Hepatocyte (in vitro differentiated cells): ENCODE measurements at regions not wholly inside any gene's neighbourhood (a gene's known extent, or its start where the extent isn't known, plus 50 kb on each side); places are given as distances from the start of the nearest gene placed in this dataset.

Experiments
- DNase-seq: peaks from one replicate; pipeline ENCODE4 v3.0.0-alpha.2; 2016; ENCODE audit warnings: low spot score
- H2AFZ ChIP-seq: fragments of 200-600 bp; sonication (generic); 2 replicates; pipeline ENCODE4 v1.6.0; 2016; ENCODE audit warnings: antibody characterized with exemption, mild to moderate bottlenecking
- H3K27ac ChIP-seq: fragments of 200-600 bp; sonication (generic); 2 replicates; pipeline ENCODE4 v1.5.1; 2016; ENCODE audit warnings: mild to moderate bottlenecking
- H3K27me3 ChIP-seq: fragments of 200-600 bp; sonication (generic); 2 replicates; pipeline ENCODE4 v1.6.1; 2016
- H3K36me3 ChIP-seq: fragments of 200-600 bp; sonication (generic); replicated peaks from 2 replicates; pipeline ENCODE4 v1.5.1; 2016; ENCODE audit warnings: low read depth; ENCODE audit not compliant: insufficient read depth
- H3K4me1 ChIP-seq: fragments of 200-600 bp; sonication (generic); 2 replicates; pipeline ENCODE4 v1.5.1; 2016; ENCODE audit warnings: mild to moderate bottlenecking, moderate library complexity; ENCODE audit not compliant: insufficient read depth
- H3K4me2 ChIP-seq: fragments of 200-600 bp; sonication (generic); 2 replicates; pipeline ENCODE4 v1.6.0; 2016
- H3K4me3 ChIP-seq: fragments of 200-600 bp; sonication (generic); 2 replicates; pipeline ENCODE4 v1.5.1; 2016; ENCODE audit warnings: mild to moderate bottlenecking
- H3K79me2 ChIP-seq: fragments of 200-600 bp; sonication (generic); 2 replicates; pipeline ENCODE4 v1.6.0; 2017; ENCODE audit warnings: mild to moderate bottlenecking
- H3K9me2 ChIP-seq: fragments of 200-600 bp; sonication (generic); replicated peaks from 2 replicates; pipeline ENCODE4 v1.6.0; 2017; ENCODE audit warnings: mild to moderate bottlenecking; ENCODE audit not compliant: insufficient read depth
- H3K9me3 ChIP-seq: fragments of 200-600 bp; sonication (generic); 2 replicates; pipeline ENCODE4 v1.5.1; 2016; ENCODE audit warnings: low read depth, mild to moderate bottlenecking
- H4K20me1 ChIP-seq: fragments of 200-600 bp; sonication (generic); 2 replicates; pipeline ENCODE4 v1.6.0; 2016; ENCODE audit warnings: mild to moderate bottlenecking; ENCODE audit not compliant: insufficient read depth, poor library complexity, severe bottlenecking
- EZH2 ChIP-seq: fragments of 200-600 bp; sonication (generic); IDR thresholded peaks from 2 replicates; pipeline ENCODE4 v1.6.1; 2016; ENCODE audit warnings: antibody characterized with exemption, mild to moderate bottlenecking, borderline replicate concordance
- EZH2phosphoT487 ChIP-seq: fragments of 200-600 bp; sonication (generic); IDR thresholded peaks from one replicate; pipeline ENCODE4 v1.6.1; 2018; ENCODE audit warnings: antibody characterized with exemption, mild to moderate bottlenecking, low read depth, moderate library complexity; ENCODE audit not compliant: unreplicated experiment, severe bottlenecking
- WGBS: methylation state at CpG from one replicate; pipeline ENCODE4 v1.1.6; 2016; ENCODE audit warnings: low lambda C conversion rate; ENCODE audit errors: missing lambda C conversion rate; 5-methylcytosine and 5-hydroxymethylcytosine counted together
- TF ChIP-seq, protein P1 (sequence below): fragments of 200-600 bp; sonication (generic); IDR thresholded peaks from 2 replicates; pipeline ENCODE4 v1.5.1; 2016; ENCODE audit warnings: antibody characterized with exemption, mild to moderate bottlenecking; ENCODE audit not compliant: poor library complexity

DNA sequence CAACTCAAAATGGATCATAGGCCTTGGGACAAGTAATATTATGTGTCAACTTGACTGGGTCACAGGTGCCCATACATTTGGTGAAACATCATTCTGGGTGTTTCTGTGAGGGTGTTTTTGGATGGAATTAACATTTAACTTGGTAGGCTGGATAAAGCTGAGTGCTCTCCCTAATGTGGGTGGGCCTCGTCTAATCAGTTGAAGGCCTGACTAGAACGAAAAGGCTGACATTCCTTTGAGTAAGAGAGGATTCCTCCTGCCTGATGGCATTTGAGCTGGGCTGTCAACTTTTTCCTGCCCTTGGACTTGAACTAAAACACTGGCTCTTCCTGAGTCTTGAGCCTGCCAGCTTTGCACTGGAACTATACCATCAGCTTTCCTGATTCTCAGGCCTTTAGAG is 93.4 kb upstream of the ESRRB start:
- Histone ChIP-seq H4K20me1 (no peaks in the 10 kb centered on the region), H3K27me3 (peaks cover 7% of the 10 kb centered on the region), H3K36me3 (no peaks in the 10 kb centered on the region), H3K9me2 (no peaks in the 10 kb centered on the region), H3K9me3 (no peaks in the 10 kb centered on the region), H3K4me3 (no peak overlapping the region), H3K4me2 (no peak overlapping the region), H2AFZ (no peak overlapping the region), H3K79me2 (no peaks in the 10 kb centered on the region), H3K4me1 (no peaks in the 10 kb centered on the region), H3K27ac (no peak overlapping the region)
- TF ChIP-seq EZH2phosphoT487, result no peak
- TF ChIP-seq, protein P1, sequence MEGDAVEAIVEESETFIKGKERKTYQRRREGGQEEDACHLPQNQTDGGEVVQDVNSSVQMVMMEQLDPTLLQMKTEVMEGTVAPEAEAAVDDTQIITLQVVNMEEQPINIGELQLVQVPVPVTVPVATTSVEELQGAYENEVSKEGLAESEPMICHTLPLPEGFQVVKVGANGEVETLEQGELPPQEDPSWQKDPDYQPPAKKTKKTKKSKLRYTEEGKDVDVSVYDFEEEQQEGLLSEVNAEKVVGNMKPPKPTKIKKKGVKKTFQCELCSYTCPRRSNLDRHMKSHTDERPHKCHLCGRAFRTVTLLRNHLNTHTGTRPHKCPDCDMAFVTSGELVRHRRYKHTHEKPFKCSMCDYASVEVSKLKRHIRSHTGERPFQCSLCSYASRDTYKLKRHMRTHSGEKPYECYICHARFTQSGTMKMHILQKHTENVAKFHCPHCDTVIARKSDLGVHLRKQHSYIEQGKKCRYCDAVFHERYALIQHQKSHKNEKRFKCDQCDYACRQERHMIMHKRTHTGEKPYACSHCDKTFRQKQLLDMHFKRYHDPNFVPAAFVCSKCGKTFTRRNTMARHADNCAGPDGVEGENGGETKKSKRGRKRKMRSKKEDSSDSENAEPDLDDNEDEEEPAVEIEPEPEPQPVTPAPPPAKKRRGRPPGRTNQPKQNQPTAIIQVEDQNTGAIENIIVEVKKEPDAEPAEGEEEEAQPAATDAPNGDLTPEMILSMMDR, result no peak
- TF ChIP-seq EZH2, result no peak
- 83% methylated on average over 2 of the region's 2 CpGs for WGBS
- no peak for DNase-seq

DNA sequence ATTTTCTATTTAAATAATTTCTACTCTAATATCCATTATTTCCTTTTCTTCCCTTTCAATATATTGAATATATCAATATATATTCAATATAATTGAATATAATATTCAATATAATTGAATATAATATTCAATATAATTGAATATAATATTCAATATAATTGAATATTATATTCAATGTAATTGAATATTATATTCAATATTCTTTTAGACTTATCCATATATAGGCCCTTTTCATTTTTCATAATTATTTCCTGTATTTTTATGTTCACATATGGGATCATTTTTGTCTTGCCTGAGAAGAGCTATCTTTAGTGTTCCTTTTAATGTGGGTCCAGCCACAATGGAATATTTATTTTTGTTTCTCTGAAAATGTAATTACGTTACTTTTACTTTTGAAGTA is 88.9 kb upstream of the ESRRB start:
- WGBS, result 86% methylated on average over 1 of the region's 1 CpG
- Histone ChIP-seq H3K27ac (no peak overlapping the region), H4K20me1 (no peaks in the 10 kb centered on the region), H3K9me3 (no peaks in the 10 kb centered on the region), H3K4me3 (no peak overlapping the region), H3K4me1 (no peaks in the 10 kb centered on the region), H3K36me3 (no peaks in the 10 kb centered on the region), H3K79me2 (no peaks in the 10 kb centered on the region), H3K4me2 (no peak overlapping the region), H3K9me2 (no peaks in the 10 kb centered on the region), H3K27me3 (no peaks in the 10 kb centered on the region), H2AFZ (no peak overlapping the region)
- no peak for DNase-seq
- TF ChIP-seq, protein P1, result no peak
- no peak for TF ChIP-seq EZH2
- TF ChIP-seq EZH2phosphoT487, result no peak

DNA sequence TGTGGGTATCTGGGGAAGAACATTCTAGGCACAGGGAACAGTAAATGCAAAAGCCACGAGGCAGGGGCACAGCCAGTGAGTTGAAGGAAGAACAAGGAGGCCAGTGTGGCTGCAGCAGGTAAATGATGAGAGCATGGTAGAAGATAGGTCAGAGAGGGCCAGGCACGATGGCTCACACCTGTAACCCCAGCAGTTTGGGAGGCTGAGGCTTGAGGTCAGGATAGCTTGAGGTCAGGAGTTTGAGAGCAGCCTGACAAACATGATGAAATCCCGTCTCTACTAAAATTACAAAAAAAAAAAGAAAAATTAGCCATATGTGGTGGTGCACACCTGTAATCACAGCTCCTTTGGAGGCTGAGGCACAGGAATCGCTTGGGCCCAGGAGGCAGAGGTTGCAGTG is 86.7 kb upstream of the ESRRB start:
- Histone ChIP-seq H3K9me2 (no peaks in the 10 kb centered on the region), H3K4me3 (no peak overlapping the region), H2AFZ (no peak overlapping the region), H3K79me2 (no peaks in the 10 kb centered on the region), H3K27ac (no peak overlapping the region), H3K9me3 (no peaks in the 10 kb centered on the region), H4K20me1 (no peaks in the 10 kb centered on the region), H3K4me2 (no peak overlapping the region), H3K36me3 (no peaks in the 10 kb centered on the region), H3K27me3 (no peaks in the 10 kb centered on the region), H3K4me1 (peaks cover 7% of the 10 kb centered on the region)
- DNase-seq, result no peak
- TF ChIP-seq EZH2phosphoT487 (no peak), EZH2 (no peak)
- TF ChIP-seq, protein P1, result no peak
- 92% methylated on average over 4 of the region's 4 CpGs for WGBS

DNA sequence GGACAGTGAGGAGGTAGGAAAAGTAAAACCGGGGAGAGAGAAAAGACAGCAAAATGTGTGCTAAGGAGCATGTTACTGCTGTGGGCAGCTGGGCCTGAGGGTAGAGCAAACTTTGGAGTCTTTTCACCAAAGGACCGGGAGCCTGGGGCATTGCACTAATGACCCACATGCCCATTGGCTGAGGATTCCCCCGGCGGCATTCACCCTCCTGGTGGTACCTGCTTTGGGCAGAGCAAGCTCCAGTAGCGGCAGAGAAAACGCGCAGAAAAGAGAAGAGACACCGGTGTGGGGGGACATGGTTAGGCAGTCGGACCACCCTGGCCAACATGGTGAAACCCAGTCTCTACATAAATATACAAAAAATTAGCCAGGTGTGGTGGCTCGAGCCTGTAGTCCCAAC is 83.4 kb upstream of the ESRRB start:
- Histone ChIP-seq H3K9me3 (no peaks in the 10 kb centered on the region), H3K36me3 (no peaks in the 10 kb centered on the region), H3K4me3 (no peak overlapping the region), H3K27me3 (no peaks in the 10 kb centered on the region), H2AFZ (no peak overlapping the region), H3K4me2 (no peak overlapping the region), H3K9me2 (no peaks in the 10 kb centered on the region), H4K20me1 (no peaks in the 10 kb centered on the region), H3K4me1 (peaks cover 9% of the 10 kb centered on the region), H3K27ac (no peak overlapping the region), H3K79me2 (no peaks in the 10 kb centered on the region)
- WGBS, result 91% methylated on average over 10 of the region's 10 CpGs
- TF ChIP-seq EZH2phosphoT487 (no peak), EZH2 (no peak)
- TF ChIP-seq, protein P1, result no peak
- no peak for DNase-seq
